ENCODE measurements at regions not wholly inside any gene's neighbourhood (a gene's known extent, or its start where the extent isn't known, plus 50 kb on each side); places are given as distances from the start of the nearest gene placed in this dataset.

DNA sequence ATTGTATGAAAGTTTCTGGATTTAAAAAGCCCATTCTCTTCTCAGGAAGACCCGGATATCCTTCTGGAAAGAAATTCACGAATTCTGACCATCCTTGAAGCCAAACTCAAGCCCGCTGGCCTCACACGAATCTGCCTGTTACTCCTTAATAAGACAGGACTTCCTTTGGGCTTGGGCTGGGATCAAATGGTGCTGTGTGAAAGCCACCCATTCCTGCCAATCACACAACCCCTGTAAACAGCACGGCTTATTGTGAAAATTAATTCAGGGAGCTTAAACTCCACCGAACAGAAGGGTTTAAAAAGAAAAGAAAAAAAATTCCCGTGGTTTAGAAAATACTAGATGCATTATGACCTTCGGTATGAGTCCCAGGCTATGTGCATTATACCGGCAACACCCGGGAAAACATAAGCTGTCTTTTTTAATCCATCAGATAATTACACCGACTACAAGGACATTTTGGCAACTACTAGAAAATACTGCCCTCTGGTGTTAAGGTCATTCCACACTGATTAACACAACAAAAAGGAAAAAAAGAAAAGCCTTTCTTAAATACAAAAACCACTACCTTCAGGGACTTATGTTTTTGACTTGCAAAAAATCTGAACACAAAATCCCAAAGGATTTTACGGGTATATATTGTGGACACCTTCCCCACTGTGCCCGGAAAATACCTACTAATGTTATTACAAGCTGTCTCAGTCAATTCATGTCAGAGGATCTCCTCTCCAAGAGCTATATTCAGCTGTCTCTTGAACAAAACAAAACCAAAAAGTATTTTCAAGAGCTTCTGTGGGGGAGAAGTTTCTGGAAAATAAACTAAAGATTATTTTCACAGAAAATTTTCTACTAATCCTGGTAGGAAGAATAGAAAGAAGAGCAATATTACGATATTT is 76.0 kb upstream of the LSM14A start:
- ChIA-PET CTCF (interaction anchor here (0.6 to 2.2 kb wide), 17 partner anchors 9 to 666 kb away, joined by 3 to 23 read pairs (median 3); no protein-coding TSS in a partner anchor), RAD21 (ENCODE audit: unreplicated experiment) (interaction anchor here (0.6 to 1.4 kb wide), 4 partner anchors 48 to 318 kb away, joined by 3 to 8 read pairs (median 6); no protein-coding TSS in a partner anchor), POLR2A (no interaction called here), SMC1A (ENCODE audit: uncharacterized antibody, unreplicated experiment) (interaction anchor here (1.0 to 1.4 kb wide), 4 partner anchors 15 to 318 kb away, joined by 3 to 4 read pairs (median 4); no protein-coding TSS in a partner anchor)
- intact Hi-C loops (cut with micrococcal nuclease; ENCODE audit: unreplicated experiment) (loop anchor here (1.0 to 2.0 kb wide), 2 partner anchors 53 to 318 kb away; no protein-coding TSS in a partner anchor), in situ Hi-C loops (cut with MboI) (no loop called here)
- WGBS (ENCODE audit: insufficient coverage, insufficient replicate concordance, low lambda C conversion rate, missing lambda C conversion rate): 10% methylated on average over 14 of the region's 14 CpGs
- Histone ChIP-seq H3K9me3 (replicated peaks; ENCODE audit: control insufficient read depth, insufficient read depth, low read length) (no peaks in the 10 kb centered on the region), H3K36me3 (ENCODE audit: control insufficient read depth in 2 of 2, insufficient read depth in 2 of 2, low read length in 1 of 2) (no peaks in the 10 kb centered on the region), H3K4me3 (no peak overlapping the region), H3K79me2 (ENCODE audit: control insufficient read depth, insufficient read depth, low read length) (no peaks in the 10 kb centered on the region), H4K20me1 (ENCODE audit: control insufficient read depth, insufficient read depth) (no peaks in the 10 kb centered on the region), H3K9ac (ENCODE audit: control insufficient read depth, insufficient read depth, low read length) (no peak overlapping the region), H3K4me2 (ENCODE audit: control insufficient read depth, insufficient read depth) (no peak overlapping the region), H3K27me3 (replicated peaks in 1 of 2; ENCODE audit: control insufficient read depth in 2 of 2, insufficient read depth in 2 of 2, low read length in 1 of 2) (no peaks in the 10 kb centered on the region), H3K27ac (ENCODE audit: control insufficient read depth, insufficient read depth) (no peak overlapping the region), H3K4me1 (ENCODE audit: control insufficient read depth, insufficient read depth, low read length) (no peaks in the 10 kb centered on the region), H2AFZ (ENCODE audit: control insufficient read depth, low read depth, low read length) (no peak overlapping the region)
- TF ChIP-seq SMC3 (IDR thresholded peaks at IDR 0.05; ENCODE audit: borderline replicate concordance, low read length) (peak; percentile 63; the same call in 1 of the 2 replicates), RAD21 (IDR thresholded peaks at IDR 0.05; ENCODE audit: insufficient read depth, low read depth, low read length) (peak; percentile 58), RAD51 (IDR thresholded peaks at IDR 0.05) (no peak)
- TF ChIP-seq, protein P1, sequence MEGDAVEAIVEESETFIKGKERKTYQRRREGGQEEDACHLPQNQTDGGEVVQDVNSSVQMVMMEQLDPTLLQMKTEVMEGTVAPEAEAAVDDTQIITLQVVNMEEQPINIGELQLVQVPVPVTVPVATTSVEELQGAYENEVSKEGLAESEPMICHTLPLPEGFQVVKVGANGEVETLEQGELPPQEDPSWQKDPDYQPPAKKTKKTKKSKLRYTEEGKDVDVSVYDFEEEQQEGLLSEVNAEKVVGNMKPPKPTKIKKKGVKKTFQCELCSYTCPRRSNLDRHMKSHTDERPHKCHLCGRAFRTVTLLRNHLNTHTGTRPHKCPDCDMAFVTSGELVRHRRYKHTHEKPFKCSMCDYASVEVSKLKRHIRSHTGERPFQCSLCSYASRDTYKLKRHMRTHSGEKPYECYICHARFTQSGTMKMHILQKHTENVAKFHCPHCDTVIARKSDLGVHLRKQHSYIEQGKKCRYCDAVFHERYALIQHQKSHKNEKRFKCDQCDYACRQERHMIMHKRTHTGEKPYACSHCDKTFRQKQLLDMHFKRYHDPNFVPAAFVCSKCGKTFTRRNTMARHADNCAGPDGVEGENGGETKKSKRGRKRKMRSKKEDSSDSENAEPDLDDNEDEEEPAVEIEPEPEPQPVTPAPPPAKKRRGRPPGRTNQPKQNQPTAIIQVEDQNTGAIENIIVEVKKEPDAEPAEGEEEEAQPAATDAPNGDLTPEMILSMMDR (IDR thresholded peaks at IDR 0.05 in 2 of 3, conservative IDR thresholded peaks at IDR 0.05 in 1 of 3; ENCODE audit: control insufficient read depth in 2 of 3, extremely low read depth in 1 of 3, insufficient read depth in 1 of 3, low read depth in 3 of 3, low read length in 3 of 3): peak; percentile 50 to 58 (median 57)
- ATAC-seq: peak; percentile 56; the same call in 2 of the 3 replicates
- no peak for DNase-seq (ENCODE audit: low read depth, low spot score)
- peak; percentile 81 for FAIRE-seq
- BruUV-seq (replicated peaks): no TSS peak

Data from GM12878 (cell line).